ENCODE measurements at regions not wholly inside any gene's neighbourhood (a gene's known extent, or its start where the extent isn't known, plus 50 kb on each side); places are given as distances from the start of the nearest gene placed in this dataset.

DNA sequence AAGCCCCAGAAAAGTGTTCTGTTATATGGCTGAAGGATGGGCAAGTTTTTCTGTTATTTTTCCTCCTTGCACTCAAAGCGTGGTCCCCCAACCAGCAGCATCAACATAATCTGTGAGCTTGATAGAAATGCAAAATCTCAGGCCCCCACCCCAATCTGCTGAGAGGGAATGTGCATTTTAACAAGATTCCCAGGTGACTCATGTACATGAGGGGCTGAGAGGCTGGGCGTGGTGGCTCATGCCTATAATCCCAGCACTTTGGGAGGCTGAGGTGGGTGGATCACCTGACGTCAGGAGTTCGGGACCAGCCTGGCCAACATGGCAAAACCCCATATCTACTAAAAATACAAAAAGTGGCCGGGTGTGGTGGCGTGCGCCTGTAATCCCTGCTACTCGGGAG is 326.8 kb upstream of the PODXL start:
- TF ChIP-seq, protein P1, sequence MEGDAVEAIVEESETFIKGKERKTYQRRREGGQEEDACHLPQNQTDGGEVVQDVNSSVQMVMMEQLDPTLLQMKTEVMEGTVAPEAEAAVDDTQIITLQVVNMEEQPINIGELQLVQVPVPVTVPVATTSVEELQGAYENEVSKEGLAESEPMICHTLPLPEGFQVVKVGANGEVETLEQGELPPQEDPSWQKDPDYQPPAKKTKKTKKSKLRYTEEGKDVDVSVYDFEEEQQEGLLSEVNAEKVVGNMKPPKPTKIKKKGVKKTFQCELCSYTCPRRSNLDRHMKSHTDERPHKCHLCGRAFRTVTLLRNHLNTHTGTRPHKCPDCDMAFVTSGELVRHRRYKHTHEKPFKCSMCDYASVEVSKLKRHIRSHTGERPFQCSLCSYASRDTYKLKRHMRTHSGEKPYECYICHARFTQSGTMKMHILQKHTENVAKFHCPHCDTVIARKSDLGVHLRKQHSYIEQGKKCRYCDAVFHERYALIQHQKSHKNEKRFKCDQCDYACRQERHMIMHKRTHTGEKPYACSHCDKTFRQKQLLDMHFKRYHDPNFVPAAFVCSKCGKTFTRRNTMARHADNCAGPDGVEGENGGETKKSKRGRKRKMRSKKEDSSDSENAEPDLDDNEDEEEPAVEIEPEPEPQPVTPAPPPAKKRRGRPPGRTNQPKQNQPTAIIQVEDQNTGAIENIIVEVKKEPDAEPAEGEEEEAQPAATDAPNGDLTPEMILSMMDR (conservative IDR thresholded peaks at IDR 0.05): no peak
- TF ChIP-seq EZH2 (IDR thresholded peaks at IDR 0.05; ENCODE audit: low read depth): no peak
